ENCODE measurements at regions not wholly inside any gene's neighbourhood (a gene's known extent, or its start where the extent isn't known, plus 50 kb on each side); places are given as distances from the start of the nearest gene placed in this dataset.
A peak's percentile ranks its signal among the peaks of the same experiment; 100 is the strongest.

- no peak for TF ChIP-seq PRDM15 (CRISPR knock-in tag; IDR thresholded peaks at IDR 0.05)
- no peak for TF ChIP-seq ZNF121 (CRISPR knock-in tag; IDR thresholded peaks at IDR 0.05)
- TF ChIP-seq RORB (CRISPR knock-in tag; IDR thresholded peaks at IDR 0.05) = no peak
- no peak for TF ChIP-seq ATF6 (CRISPR knock-in tag; IDR thresholded peaks at IDR 0.05)
Measured at GRCh38 chrX:94045724-94046123, 371.7 kb downstream of the FAM133A start (continued).

- Mint-ChIP-seq H3K4me3 (peak overlapping the region; percentile 4; the same call in 1 of the 2 replicates), H3K9me3 (no peaks in the 10 kb centered on the region; the same call in 1 of the 2 replicates), H3K4me1 (peaks cover 40% of the 10 kb centered on the region), H3K27me3 (ENCODE audit: low read depth) (no peaks in the 10 kb centered on the region), H3K27ac (peak overlapping the region; percentile 98), H3K36me3 (peaks cover 7% of the 10 kb centered on the region; the same call in 1 of the 2 replicates)
- ATAC-seq (peak; percentile 82), DNase-seq (ENCODE audit: low spot score) (no peak)
- no peak for TF ChIP-seq CDX4 (CRISPR knock-in tag; IDR thresholded peaks at IDR 0.05; ENCODE audit: borderline replicate concordance)
- TF ChIP-seq RELA (CRISPR knock-in tag; IDR thresholded peaks at IDR 0.05; ENCODE audit: borderline replicate concordance) = no peak
- no peak for TF ChIP-seq ZNF232 (CRISPR knock-in tag; IDR thresholded peaks at IDR 0.05)
- TF ChIP-seq ZNF532 (CRISPR knock-in tag; IDR thresholded peaks at IDR 0.05; ENCODE audit: borderline replicate concordance) = no peak
- no peak for TF ChIP-seq CREM (CRISPR knock-in tag; IDR thresholded peaks at IDR 0.05)
- no peak for TF ChIP-seq MYBL2 (CRISPR knock-in tag; IDR thresholded peaks at IDR 0.05)
- TF ChIP-seq MLX (CRISPR knock-in tag; IDR thresholded peaks at IDR 0.05) = no peak
- no peak for TF ChIP-seq GRHL2 (CRISPR knock-in tag; IDR thresholded peaks at IDR 0.05; ENCODE audit: insufficient replicate concordance, severe bottlenecking)
- TF ChIP-seq SOX15 (CRISPR knock-in tag; IDR thresholded peaks at IDR 0.05) = no peak
- TF ChIP-seq OVOL2 (CRISPR knock-in tag; IDR thresholded peaks at IDR 0.05; ENCODE audit: borderline replicate concordance) = no peak
- no peak for TF ChIP-seq ZBTB43 (CRISPR knock-in tag; IDR thresholded peaks at IDR 0.05)
- no peak for TF ChIP-seq ZNF138 (CRISPR knock-in tag; conservative IDR thresholded peaks at IDR 0.05)
- TF ChIP-seq IRF2 (CRISPR knock-in tag; IDR thresholded peaks at IDR 0.05; ENCODE audit: borderline replicate concordance, low read depth) = no peak
- TF ChIP-seq MXD4 (CRISPR knock-in tag; IDR thresholded peaks at IDR 0.05; ENCODE audit: borderline replicate concordance) = no peak
- ChIA-PET CTCF (no interaction called here), POLR2A (no interaction called here)
Measured at GRCh38 chrX:94051926-94052325, 377.9 kb downstream of the FAM133A start.

Data from WTC11 (cell line).